A549 (cell line): ENCODE measurements at regions not wholly inside any gene's neighbourhood (a gene's known extent, or its start where the extent isn't known, plus 50 kb on each side); places are given as distances from the start of the nearest gene placed in this dataset.

Experiments used
- ATAC-seq, 2 experiments: fragments of 200-7000 bp in 1 of 2; fragments of >200 bp in 1 of 2; cut with Nextera tagmentation in 1 of 2; cut with Tn5 transposase in 1 of 2; 3 replicates each; pipeline versions ENCODE4 v1.8.0 to v1.9.1; 2018 to 2020; ENCODE audit warnings: mild to moderate bottlenecking in 1 of 2, moderate library complexity in 1 of 2
- CTCF ChIA-PET: fragments of 300-600 bp; sonication (Branson Sonifier 250); formaldehyde crosslinking; extraction: SDS; loops from one replicate; lab custom pipeline; 2021; ENCODE audit warnings: antibody characterized with exemption, inconsistent platforms; lab: Yijun Ruan, JAX
- POLR2A ChIA-PET: fragments of 350-600 bp; formaldehyde crosslinking; extraction: SDS; loops from one replicate; lab custom pipeline; 2021; ENCODE audit warnings: antibody characterized with exemption, inconsistent platforms; lab: Yijun Ruan, JAX
- DNase-seq, 2 experiments: peaks; one replicate each; pipeline versions ENCODE4 v3.0.0 to v3.0.0-alpha.2; 2011 to 2016; ENCODE audit warnings: low read depth in 1 of 2, low spot score in 1 of 2
- FAIRE-seq: peaks from 2 replicates; lab custom pipeline; 2011; peaks lifted over from hg19 to GRCh38; lab: Jason Lieb, UNC
- H3K27ac ChIP-seq, 2 experiments: fragments of >200 bp; sonication (Bioruptor Twin); formaldehyde crosslinking; 3 replicates each; pipeline ENCODE4 v1.5.1; 2016 to 2017
- H3K4me1 ChIP-seq: fragments of >200 bp; sonication (Bioruptor Twin); formaldehyde crosslinking; 3 replicates; pipeline ENCODE4 v1.6.1; 2016
- H3K4me2 ChIP-seq: fragments of >200 bp; sonication (Bioruptor Twin); formaldehyde crosslinking; 3 replicates; pipeline ENCODE4 v1.6.1; 2016
- H3K4me3 ChIP-seq: fragments of >200 bp; sonication (Bioruptor Twin); formaldehyde crosslinking; 3 replicates; pipeline ENCODE4 v1.5.1; 2016
- H3K9me3 ChIP-seq: fragments of >200 bp; sonication (Bioruptor Twin); formaldehyde crosslinking; 3 replicates; pipeline ENCODE4 v1.6.1; 2016
- CEBPB ChIP-seq, 2 experiments: fragments of >200 bp in 1 of 2; sonication (Bioruptor Twin) in 1 of 2; formaldehyde crosslinking in 1 of 2; IDR thresholded peaks; 2 replicates each; pipeline ENCODE4 v1.6.1; 2012 to 2016
- CTCF ChIP-seq: fragments of >200 bp; sonication (Bioruptor Twin); formaldehyde crosslinking; IDR thresholded peaks from 3 replicates; pipeline ENCODE4 v1.5.1; 2016
- EHF ChIP-seq: fragments of 250-450 bp; sonication (Bioruptor Pico); IDR thresholded peaks from 2 replicates; pipeline ENCODE4 v1.5.0; 2020; ENCODE audit warnings: mild to moderate bottlenecking
- EHMT2 ChIP-seq: fragments of 200-600 bp; sonication (generic); IDR thresholded peaks from 2 replicates; pipeline ENCODE4 v1.6.1; 2016; ENCODE audit warnings: antibody characterized with exemption, low read depth, mild to moderate bottlenecking, moderate library complexity
- EP300 ChIP-seq, 2 experiments: fragments of >200 bp; sonication (Bioruptor Twin); formaldehyde crosslinking; IDR thresholded peaks; 2 replicates in 1 of 2; 3 replicates in 1 of 2; pipeline ENCODE4 v1.6.1; 2016 to 2017
- FOSB ChIP-seq: fragments of 250-450 bp; sonication (Bioruptor Pico); IDR thresholded peaks from 2 replicates; pipeline ENCODE4 v1.5.0; 2020; ENCODE audit warnings: mild to moderate bottlenecking, moderate library complexity
- FOSL2 ChIP-seq, 2 experiments: fragments of 450-650 bp in 1 of 2; fragments of >200 bp in 1 of 2; sonication (Bioruptor Twin) in 1 of 2; formaldehyde crosslinking; IDR thresholded peaks; 2 replicates each; pipeline versions ENCODE4 v1.5.0 to v1.6.1; 2016 to 2020; ENCODE audit warnings: mild to moderate bottlenecking in 1 of 2, moderate library complexity in 1 of 2
- HDAC2 ChIP-seq: fragments of 200-600 bp; sonication (generic); IDR thresholded peaks from 2 replicates; pipeline ENCODE4 v1.6.1; 2016
- HES2 ChIP-seq: fragments of >200 bp; sonication (Bioruptor Twin); formaldehyde crosslinking; IDR thresholded peaks from 2 replicates; pipeline ENCODE4 v1.6.1; 2016
- JUN ChIP-seq, 2 experiments: fragments of >200 bp; sonication (Bioruptor Twin); formaldehyde crosslinking; IDR thresholded peaks; 2 replicates in 1 of 2; 3 replicates in 1 of 2; pipeline ENCODE4 v1.6.1; 2016 to 2017
- JUNB ChIP-seq: fragments of >200 bp; sonication (Bioruptor Twin); formaldehyde crosslinking; IDR thresholded peaks from 2 replicates; pipeline ENCODE4 v1.6.1; 2016
- KDM1A ChIP-seq: fragments of 200-600 bp; sonication (generic); IDR thresholded peaks from 2 replicates; pipeline ENCODE4 v1.6.1; 2016; ENCODE audit warnings: low read depth, mild to moderate bottlenecking
- MYC ChIP-seq: IDR thresholded peaks from 2 replicates; pipeline ENCODE4 v1.6.1; 2012; ENCODE audit warnings: mild to moderate bottlenecking, inconsistent platforms, low read length, improper control_type of control experiment, borderline replicate concordance
- NFE2L2 ChIP-seq: fragments of 150-350 bp; conservative IDR thresholded peaks from 2 replicates; pipeline ENCODE4 v1.6.1; 2014; ENCODE audit warnings: low read length
- NR3C1 ChIP-seq: fragments of >200 bp; sonication (Bioruptor Twin); formaldehyde crosslinking; IDR thresholded peaks from 3 replicates; pipeline ENCODE4 v1.6.1; 2017
- PHF8 ChIP-seq: fragments of 200-600 bp; sonication (generic); IDR thresholded peaks from 2 replicates; pipeline ENCODE4 v1.6.1; 2016; ENCODE audit warnings: low read depth, mild to moderate bottlenecking, antibody characterized with exemption, moderate library complexity, borderline replicate concordance
- POLR2A ChIP-seq: IDR thresholded peaks from 2 replicates; pipeline ENCODE4 v1.6.1; 2012; ENCODE audit warnings: mild to moderate bottlenecking, low read length
- POLR2AphosphoS2 ChIP-seq: conservative IDR thresholded peaks from 2 replicates; pipeline ENCODE4 v1.6.1; 2012; ENCODE audit warnings: low read length, improper control_type of control experiment, inconsistent platforms
- RARB ChIP-seq: fragments of 250-450 bp; sonication (Bioruptor Pico); IDR thresholded peaks from 2 replicates; pipeline ENCODE4 v1.8.0; 2021; ENCODE audit warnings: mild to moderate bottlenecking, moderate library complexity
- REST ChIP-seq: fragments of 200-600 bp; sonication (generic); IDR thresholded peaks from 2 replicates; pipeline ENCODE4 v1.6.1; 2016; ENCODE audit warnings: antibody characterized with exemption, mild to moderate bottlenecking, moderate library complexity
- RNF2 ChIP-seq: fragments of 200-600 bp; sonication (generic); IDR thresholded peaks from 2 replicates; pipeline ENCODE4 v1.6.1; 2016; ENCODE audit warnings: low read depth, mild to moderate bottlenecking, antibody characterized with exemption, moderate library complexity, borderline replicate concordance
- SREBF2 ChIP-seq: fragments of 450-650 bp; IDR thresholded peaks from 2 replicates; pipeline ENCODE4 v1.6.1; 2014; ENCODE audit warnings: mild to moderate bottlenecking, moderate library complexity
- TFCP2L1 ChIP-seq: fragments of 250-450 bp; sonication (Bioruptor Pico); IDR thresholded peaks from 2 replicates; pipeline ENCODE4 v1.5.0; 2021; ENCODE audit warnings: mild to moderate bottlenecking
- TP53 ChIP-seq: fragments of 250-450 bp; sonication (Bioruptor Pico); IDR thresholded peaks from 2 replicates; pipeline ENCODE4 v1.5.0; 2021; ENCODE audit warnings: mild to moderate bottlenecking, moderate library complexity
- ZNF302 ChIP-seq: fragments of 250-450 bp; sonication (Bioruptor Pico); IDR thresholded peaks from 2 replicates; pipeline ENCODE4 v1.9.0; 2021; ENCODE audit warnings: inconsistent platforms, mild to moderate bottlenecking, moderate library complexity
- WGBS: methylation state at CpG from one replicate; pipeline ENCODE4 v1.1.6; 2017; ENCODE audit errors: missing lambda C conversion rate; 5-methylcytosine and 5-hydroxymethylcytosine counted together

- WGBS, result 28% methylated on average over 5 of the region's 5 CpGs
- CTCF ChIA-PET, result interaction anchor here (1.4 kb wide), 1 partner anchor 12 kb away, joined by 3 read pairs; no protein-coding TSS in a partner anchor
- no peak overlapping the region for H3K4me3 ChIP-seq
- TF ChIP-seq PHF8, result no peak
- TF ChIP-seq SREBF2, result no peak
- TF ChIP-seq NR3C1, result no peak
- TF ChIP-seq CEBPB (IDR thresholded peaks at IDR 0.05), result no peak
- no peak for TF ChIP-seq CTCF
- no peak for TF ChIP-seq EHF (CRISPR knock-in tag)
- TF ChIP-seq TP53 (CRISPR knock-in tag), result no peak
- no peak for TF ChIP-seq POLR2A
- no peak for TF ChIP-seq REST
- no peak for TF ChIP-seq EP300 (IDR thresholded peaks at IDR 0.05)
- TF ChIP-seq HDAC2, result no peak
- no peak for TF ChIP-seq ZNF302
- TF ChIP-seq JUN (IDR thresholded peaks at IDR 0.05), result no peak
- TF ChIP-seq HES2, result no peak
- no peak for TF ChIP-seq NFE2L2
- no peak for TF ChIP-seq FOSB (CRISPR knock-in tag)
- TF ChIP-seq POLR2AphosphoS2, result no peak
- TF ChIP-seq TFCP2L1 (CRISPR knock-in tag), result no peak
- no peak for TF ChIP-seq JUNB
- TF ChIP-seq, all 56 proteins: peak for 0
- FAIRE-seq, result peak; percentile 80
- DNase-seq, result no peak
- POLR2A ChIA-PET, result no interaction called here
- H3K9me3 ChIP-seq, result no peaks in the 10 kb centered on the region
- no peak for ATAC-seq
- H3K27ac ChIP-seq, result no peak overlapping the region
- H3K4me2 ChIP-seq, result peak overlapping the region; percentile 43
- peaks cover 12% of the 10 kb centered on the region; the same call in 2 of the 3 replicates for H3K4me1 ChIP-seq
These were observed 293.3 kb upstream of the NR5A2 start for GRCh38 chr1:199734186-199734585.

GRCh38 chr1:199735660-199736059 is 291.9 kb upstream of the NR5A2 start:
- no peak for FAIRE-seq
- H3K4me3 ChIP-seq, result no peak overlapping the region
- no peak for ATAC-seq

More at GRCh38 chr1:199735660-199736059, 291.9 kb upstream of the NR5A2 start:
- H3K4me2 ChIP-seq, result no peak overlapping the region
- peak overlapping the region in 1 of 2 experiments; percentile 62; a peak in 3 of 6 replicates for H3K27ac ChIP-seq
- CTCF ChIA-PET, result no interaction called here
- no peak for DNase-seq
- H3K9me3 ChIP-seq, result no peaks in the 10 kb centered on the region
- 81% methylated on average over 6 of the region's 6 CpGs for WGBS
- peaks cover 12% of the 10 kb centered on the region; the same call in 2 of the 3 replicates for H3K4me1 ChIP-seq
- POLR2A ChIA-PET, result no interaction called here
- no peak for TF ChIP-seq ZNF302
- no peak for TF ChIP-seq RARB (CRISPR knock-in tag)
- TF ChIP-seq FOSL2 (IDR thresholded peaks at IDR 0.05), result no peak
- no peak for TF ChIP-seq FOSL2 (CRISPR knock-in tag; IDR thresholded peaks at IDR 0.05)
- TF ChIP-seq KDM1A, result no peak
- no peak for TF ChIP-seq RNF2
- no peak for TF ChIP-seq MYC
- no peak for TF ChIP-seq EHMT2
- no peak for TF ChIP-seq SREBF2
- no peak for TF ChIP-seq CEBPB (IDR thresholded peaks at IDR 0.05)
